ENCODE measurements at regions not wholly inside any gene's neighbourhood (a gene's known extent, or its start where the extent isn't known, plus 50 kb on each side); places are given as distances from the start of the nearest gene placed in this dataset.

- H3F3A ChIP-seq (ENCODE audit: insufficient read depth): no peaks in the 10 kb centered on the region
- no peak overlapping the region for H3K27ac ChIP-seq (ENCODE audit: low read depth, low read length)
- no peak overlapping the region for H3K4me2 ChIP-seq (ENCODE audit: low read depth, low read length, poor library complexity, severe bottlenecking)
- TF ChIP-seq CTCF (IDR thresholded peaks at IDR 0.05; ENCODE audit: insufficient read depth, low read length, poor library complexity, severe bottlenecking) (no peak), EZH2phosphoT487 (conservative IDR thresholded peaks at IDR 0.05; ENCODE audit: low read length) (no peak)
- H2AFZ ChIP-seq (ENCODE audit: low read depth, low read length, severe bottlenecking): no peak overlapping the region
- no peak overlapping the region for H3K4me3 ChIP-seq (ENCODE audit: insufficient read depth, low read length, poor library complexity, severe bottlenecking)
- H3K9ac ChIP-seq (ENCODE audit: low read length): no peak overlapping the region
- no peaks in the 10 kb centered on the region for H4K20me1 ChIP-seq (ENCODE audit: low read depth, low read length)
- H3K9me2 ChIP-seq (replicated peaks; ENCODE audit: insufficient read depth, low read length): no peaks in the 10 kb centered on the region
- H3K27me3 ChIP-seq (ENCODE audit: low read length): no peaks in the 10 kb centered on the region
- no peaks in the 10 kb centered on the region for H3K9me3 ChIP-seq (ENCODE audit: insufficient read depth, low read length)
- H3K36me3 ChIP-seq (ENCODE audit: low read length): no peaks in the 10 kb centered on the region
- H3K79me2 ChIP-seq (ENCODE audit: insufficient read depth, low read length): no peaks in the 10 kb centered on the region
Measured at GRCh38 chr12:39006286-39006685, 100.9 kb upstream of the CPNE8 start.

GRCh38 chr12:39005671-39006070 is 100.3 kb upstream of the CPNE8 start:
- no peak for TF ChIP-seq EZH2phosphoT487 (conservative IDR thresholded peaks at IDR 0.05; ENCODE audit: low read length)
- no peak for TF ChIP-seq CTCF (IDR thresholded peaks at IDR 0.05; ENCODE audit: insufficient read depth, low read length, poor library complexity, severe bottlenecking)
- H3F3A ChIP-seq (ENCODE audit: insufficient read depth): no peaks in the 10 kb centered on the region
- H4K20me1 ChIP-seq (ENCODE audit: low read depth, low read length): no peaks in the 10 kb centered on the region

GRCh38 chr12:39003541-39004155 is 98.3 kb upstream of the CPNE8 start:
- Histone ChIP-seq H3F3A (ENCODE audit: insufficient read depth) (no peaks in the 10 kb centered on the region), H3K9me3 (ENCODE audit: insufficient read depth, low read length) (no peaks in the 10 kb centered on the region), H4K20me1 (ENCODE audit: low read depth, low read length) (no peaks in the 10 kb centered on the region), H3K27me3 (ENCODE audit: low read length) (no peaks in the 10 kb centered on the region), H3K4me2 (ENCODE audit: low read depth, low read length, poor library complexity, severe bottlenecking) (no peak overlapping the region), H3K9me2 (replicated peaks; ENCODE audit: insufficient read depth, low read length) (no peaks in the 10 kb centered on the region), H3K4me3 (ENCODE audit: insufficient read depth, low read length, poor library complexity, severe bottlenecking) (no peak overlapping the region), H3K27ac (ENCODE audit: low read depth, low read length) (no peak overlapping the region), H2AFZ (ENCODE audit: low read depth, low read length, severe bottlenecking) (no peak overlapping the region), H3K36me3 (ENCODE audit: low read length) (no peaks in the 10 kb centered on the region), H3K79me2 (ENCODE audit: insufficient read depth, low read length) (no peaks in the 10 kb centered on the region), H3K9ac (ENCODE audit: low read length) (no peak overlapping the region)
- no peak for TF ChIP-seq CTCF (IDR thresholded peaks at IDR 0.05; ENCODE audit: insufficient read depth, low read length, poor library complexity, severe bottlenecking)

More at GRCh38 chr12:39005671-39006070, 100.3 kb upstream of the CPNE8 start:
- H3K4me2 ChIP-seq (ENCODE audit: low read depth, low read length, poor library complexity, severe bottlenecking): no peak overlapping the region
- H3K36me3 ChIP-seq (ENCODE audit: low read length): no peaks in the 10 kb centered on the region
- no peaks in the 10 kb centered on the region for H3K27me3 ChIP-seq (ENCODE audit: low read length)
- no peak overlapping the region for H2AFZ ChIP-seq (ENCODE audit: low read depth, low read length, severe bottlenecking)
- no peak overlapping the region for H3K4me3 ChIP-seq (ENCODE audit: insufficient read depth, low read length, poor library complexity, severe bottlenecking)
- H3K79me2 ChIP-seq (ENCODE audit: insufficient read depth, low read length): no peaks in the 10 kb centered on the region
- no peaks in the 10 kb centered on the region for H3K9me3 ChIP-seq (ENCODE audit: insufficient read depth, low read length)
- no peak overlapping the region for H3K27ac ChIP-seq (ENCODE audit: low read depth, low read length)
- no peaks in the 10 kb centered on the region for H3K9me2 ChIP-seq (replicated peaks; ENCODE audit: insufficient read depth, low read length)
- H3K9ac ChIP-seq (ENCODE audit: low read length): no peak overlapping the region

Data from SU-DHL-6 (cell line).